ENCODE measurements at regions not wholly inside any gene's neighbourhood (a gene's known extent, or its start where the extent isn't known, plus 50 kb on each side); places are given as distances from the start of the nearest gene placed in this dataset.

GRCh38 chr22:47781024-47781423 is 1018.6 kb downstream of the TBC1D22A start:
- Histone ChIP-seq H2AFZ (no peak overlapping the region), H3K4me3 (no peak overlapping the region), H3K79me2 (ENCODE audit: insufficient read depth) (no peaks in the 10 kb centered on the region), H4K20me1 (ENCODE audit: insufficient read depth) (no peaks in the 10 kb centered on the region), H3K4me1 (ENCODE audit: insufficient read depth) (no peaks in the 10 kb centered on the region), H3K9me2 (ENCODE audit: insufficient read depth) (no peaks in the 10 kb centered on the region), H3K27me3 (replicated peaks; ENCODE audit: insufficient read depth) (no peaks in the 10 kb centered on the region), H3K9ac (no peak overlapping the region), H3K27ac (no peak overlapping the region), H3F3A (ENCODE audit: insufficient read depth) (no peaks in the 10 kb centered on the region), H3K9me3 (ENCODE audit: low read depth) (no peaks in the 10 kb centered on the region), H3K36me3 (ENCODE audit: low read depth) (no peaks in the 10 kb centered on the region), H3K4me2 (ENCODE audit: unreplicated experiment) (no peak overlapping the region)
- no peak for DNase-seq
- in situ Hi-C loops (cut with MboI) = no loop called here
- WGBS, 2 experiments (ENCODE audit: low coverage in 1 of 2, low lambda C conversion rate in 2 of 2, missing lambda C conversion rate in 2 of 2) = 52 to 60% methylated on average over 12 of the region's 12 CpGs
- TF ChIP-seq EZH2phosphoT487 (IDR thresholded peaks at IDR 0.05; ENCODE audit: insufficient read depth, low read depth) = no peak
- TF ChIP-seq EZH2 (IDR thresholded peaks at IDR 0.05; ENCODE audit: insufficient read depth, poor library complexity, severe bottlenecking) = no peak

- no peaks in the 10 kb centered on the region for H3K36me3 ChIP-seq (ENCODE audit: low read depth)
- H2AFZ ChIP-seq = no peak overlapping the region
- H3K9me3 ChIP-seq (ENCODE audit: low read depth) = no peaks in the 10 kb centered on the region
- H3K4me2 ChIP-seq (ENCODE audit: unreplicated experiment) = no peak overlapping the region
- H3K27me3 ChIP-seq (replicated peaks; ENCODE audit: insufficient read depth) = no peaks in the 10 kb centered on the region
- H3K4me1 ChIP-seq (ENCODE audit: insufficient read depth) = no peaks in the 10 kb centered on the region
- DNase-seq = no peak
- H3K27ac ChIP-seq = no peak overlapping the region
- H3F3A ChIP-seq (ENCODE audit: insufficient read depth) = no peaks in the 10 kb centered on the region
- H4K20me1 ChIP-seq (ENCODE audit: insufficient read depth) = no peaks in the 10 kb centered on the region
- 36 to 45% methylated on average over 14 of the region's 14 CpGs for WGBS, 2 experiments (ENCODE audit: low coverage in 1 of 2, low lambda C conversion rate in 2 of 2, missing lambda C conversion rate in 2 of 2)
- H3K9me2 ChIP-seq (ENCODE audit: insufficient read depth) = no peaks in the 10 kb centered on the region
- no peak overlapping the region for H3K9ac ChIP-seq
- no peaks in the 10 kb centered on the region for H3K79me2 ChIP-seq (ENCODE audit: insufficient read depth)
- H3K4me3 ChIP-seq = no peak overlapping the region
- in situ Hi-C loops (cut with MboI) = no loop called here
- TF ChIP-seq EZH2 (IDR thresholded peaks at IDR 0.05; ENCODE audit: insufficient read depth, poor library complexity, severe bottlenecking) (no peak), EZH2phosphoT487 (IDR thresholded peaks at IDR 0.05; ENCODE audit: insufficient read depth, low read depth) (no peak)
Observed at GRCh38 chr22:47780281-47780875, 1017.9 kb downstream of the TBC1D22A start.

GRCh38 chr22:47779474-47779873 is 1017.0 kb downstream of the TBC1D22A start:
- Histone ChIP-seq H2AFZ (no peak overlapping the region), H3K9ac (no peak overlapping the region), H3K36me3 (ENCODE audit: low read depth) (no peaks in the 10 kb centered on the region), H4K20me1 (ENCODE audit: insufficient read depth) (no peaks in the 10 kb centered on the region), H3F3A (ENCODE audit: insufficient read depth) (no peaks in the 10 kb centered on the region), H3K27me3 (replicated peaks; ENCODE audit: insufficient read depth) (no peaks in the 10 kb centered on the region), H3K4me1 (ENCODE audit: insufficient read depth) (no peaks in the 10 kb centered on the region), H3K79me2 (ENCODE audit: insufficient read depth) (no peaks in the 10 kb centered on the region), H3K4me2 (ENCODE audit: unreplicated experiment) (no peak overlapping the region), H3K4me3 (no peak overlapping the region), H3K9me3 (ENCODE audit: low read depth) (no peaks in the 10 kb centered on the region), H3K27ac (no peak overlapping the region), H3K9me2 (ENCODE audit: insufficient read depth) (no peaks in the 10 kb centered on the region)
- no peak for DNase-seq
- in situ Hi-C loops (cut with MboI) = no loop called here
- WGBS, 2 experiments (ENCODE audit: low coverage in 1 of 2, low lambda C conversion rate in 2 of 2, missing lambda C conversion rate in 2 of 2) = 51 to 52% methylated on average over 7 of the region's 7 CpGs
- TF ChIP-seq EZH2 (IDR thresholded peaks at IDR 0.05; ENCODE audit: insufficient read depth, poor library complexity, severe bottlenecking) (no peak), EZH2phosphoT487 (IDR thresholded peaks at IDR 0.05; ENCODE audit: insufficient read depth, low read depth) (no peak)

- Histone ChIP-seq H3K79me2 (ENCODE audit: insufficient read depth) (no peaks in the 10 kb centered on the region), H3K9me2 (ENCODE audit: insufficient read depth) (no peaks in the 10 kb centered on the region), H3K4me1 (ENCODE audit: insufficient read depth) (no peaks in the 10 kb centered on the region), H3K4me3 (no peak overlapping the region), H3K4me2 (ENCODE audit: unreplicated experiment) (no peak overlapping the region), H4K20me1 (ENCODE audit: insufficient read depth) (no peaks in the 10 kb centered on the region), H3K27me3 (replicated peaks; ENCODE audit: insufficient read depth) (no peaks in the 10 kb centered on the region), H2AFZ (no peak overlapping the region), H3K9me3 (ENCODE audit: low read depth) (no peaks in the 10 kb centered on the region), H3K27ac (no peak overlapping the region), H3F3A (ENCODE audit: insufficient read depth) (no peaks in the 10 kb centered on the region), H3K36me3 (ENCODE audit: low read depth) (no peaks in the 10 kb centered on the region), H3K9ac (no peak overlapping the region)
- TF ChIP-seq EZH2phosphoT487 (IDR thresholded peaks at IDR 0.05; ENCODE audit: insufficient read depth, low read depth) (no peak), EZH2 (IDR thresholded peaks at IDR 0.05; ENCODE audit: insufficient read depth, poor library complexity, severe bottlenecking) (no peak)
- in situ Hi-C loops (cut with MboI) = no loop called here
- no peak for DNase-seq
- WGBS, 2 experiments (ENCODE audit: low coverage in 1 of 2, low lambda C conversion rate in 2 of 2, missing lambda C conversion rate in 2 of 2) = 46 to 61% methylated on average over 13 of the region's 13 CpGs
Observed at GRCh38 chr22:47778160-47778658, 1015.8 kb downstream of the TBC1D22A start.
